ENCODE measurements at regions not wholly inside any gene's neighbourhood (a gene's known extent, or its start where the extent isn't known, plus 50 kb on each side); places are given as distances from the start of the nearest gene placed in this dataset.

GRCh38 chr4:77432717-77433417 lies 172.8 kb upstream of the CXCL13 start:
- TF ChIP-seq CTCF (IDR thresholded peaks at IDR 0.05; ENCODE audit: insufficient read depth, low read depth, low read length, missing control alignments): no peak
- no peak overlapping the region for H3K4me3 ChIP-seq (ENCODE audit: low read length)
- DNase-seq (ENCODE audit: low read depth): peak; percentile 18

- peak; percentile 61 for DNase-seq (ENCODE audit: low read depth)
- H3K4me3 ChIP-seq (ENCODE audit: low read length): no peak overlapping the region
- TF ChIP-seq CTCF (IDR thresholded peaks at IDR 0.05; ENCODE audit: insufficient read depth, low read depth, low read length, missing control alignments): peak; percentile 67
Measured at GRCh38 chr4:77433418-77433733, 172.2 kb upstream of the CXCL13 start.

- TF ChIP-seq CTCF (IDR thresholded peaks at IDR 0.05; ENCODE audit: insufficient read depth, low read depth, low read length, missing control alignments): no peak
- no peak for DNase-seq (ENCODE audit: low read depth)
- no peak overlapping the region for H3K4me3 ChIP-seq (ENCODE audit: low read length)
Measured at GRCh38 chr4:77434299-77435092, 171.1 kb upstream of the CXCL13 start.

GRCh38 chr4:77437079-77437478 lies 168.5 kb upstream of the CXCL13 start:
- H3K4me3 ChIP-seq (ENCODE audit: low read length): no peak overlapping the region
- DNase-seq (ENCODE audit: low read depth): no peak
- TF ChIP-seq CTCF (IDR thresholded peaks at IDR 0.05; ENCODE audit: insufficient read depth, low read depth, low read length, missing control alignments): no peak

- DNase-seq (ENCODE audit: low read depth): no peak
- TF ChIP-seq CTCF (IDR thresholded peaks at IDR 0.05; ENCODE audit: insufficient read depth, low read depth, low read length, missing control alignments): no peak
- H3K4me3 ChIP-seq (ENCODE audit: low read length): no peak overlapping the region
Measured at GRCh38 chr4:77438549-77438948, 167.1 kb upstream of the CXCL13 start.

- no peak overlapping the region for H3K4me3 ChIP-seq (ENCODE audit: low read length)
- no peak for DNase-seq (ENCODE audit: low read depth)
- TF ChIP-seq CTCF (IDR thresholded peaks at IDR 0.05; ENCODE audit: insufficient read depth, low read depth, low read length, missing control alignments): no peak
Measured at GRCh38 chr4:77443941-77444340, 161.7 kb upstream of the CXCL13 start.
